K562 (cell line): ENCODE measurements at regions not wholly inside any gene's neighbourhood (a gene's known extent, or its start where the extent isn't known, plus 50 kb on each side); places are given as distances from the start of the nearest gene placed in this dataset.

Source experiments
- ATAC-seq: fragments of 200-7000 bp; cut with Tn5 transposase; 3 replicates; pipeline ENCODE4 v1.9.1; 2020; ENCODE audit warnings: moderate library complexity
- BruUV-seq: library from RNA; stranded (reverse); fragments of 400-500 nt; replicated peaks from 2 replicates; lab custom pipeline; 2021; lab: Mats Ljungman, UMichigan
- CTCF ChIA-PET: fragments of 300-600 bp; formaldehyde crosslinking; extraction: SDS; loops from one replicate; lab custom pipeline; 2021; ENCODE audit warnings: low intra/inter-chr PET ratio; lab: Yijun Ruan, JAX
- POLR2A ChIA-PET: fragments of 300-600, 350-650 bp; sonication (Branson Sonifier 250); formaldehyde crosslinking; extraction: SDS; loops from one replicate; lab custom pipeline; 2021; ENCODE audit warnings: antibody characterized with exemption, inconsistent platforms; lab: Yijun Ruan, JAX
- DNase-seq, 4 experiments: peaks; one replicate each; pipeline versions ENCODE4 v3.0.0 to v3.0.0-alpha.2; 2011 to 2018; ENCODE audit warnings: low spot score in 3 of 4, mixed read lengths in 3 of 4; ENCODE audit errors: extremely low read depth in 1 of 4
- FAIRE-seq: peaks from 2 replicates; lab custom pipeline; 2011; peaks lifted over from hg19 to GRCh38; lab: Jason Lieb, UNC
- H2AFZ ChIP-seq: 2 replicates; pipeline ENCODE4 v1.6.0; 2011; ENCODE audit warnings: low read depth, low read length, control low read depth, inconsistent platforms
- H3K27ac ChIP-seq: fragments of 200-600 bp; 3 replicates; pipeline ENCODE4 v1.8.0; 2011; ENCODE audit warnings: low read depth, mild to moderate bottlenecking, control low read depth, inconsistent platforms, low read length, moderate library complexity, mixed read lengths; ENCODE audit errors: extremely low read depth
- H3K27me3 ChIP-seq, 2 experiments: fragments of 300-600 bp in 1 of 2; 2 replicates in 1 of 2; 3 replicates in 1 of 2; pipeline versions ENCODE4 v1.6.0 to v1.8.0; 2011; ENCODE audit warnings: inconsistent platforms in 2 of 2, low read length in 2 of 2, mild to moderate bottlenecking in 1 of 2, mixed read lengths in 1 of 2, moderate library complexity in 1 of 2; ENCODE audit not compliant: control insufficient read depth in 2 of 2, insufficient read depth in 2 of 2
- H3K36me3 ChIP-seq: fragments of 300-600 bp; 3 replicates; pipeline ENCODE4 v1.8.0; 2011; ENCODE audit warnings: mild to moderate bottlenecking, low read length, inconsistent platforms; ENCODE audit not compliant: control insufficient read depth, insufficient read depth
- H3K4me1 ChIP-seq, 2 experiments: fragments of 200-600 bp in 1 of 2; replicated peaks in 1 of 2; 2 replicates in 1 of 2; 3 replicates in 1 of 2; pipeline versions ENCODE4 v1.5.1 to v1.8.0; 2011; ENCODE audit warnings: inconsistent platforms in 2 of 2, low read length in 2 of 2, mild to moderate bottlenecking in 1 of 2, mixed read lengths in 1 of 2, moderate library complexity in 1 of 2; ENCODE audit not compliant: control insufficient read depth in 2 of 2, insufficient read depth in 2 of 2
- H3K4me2 ChIP-seq: 2 replicates; pipeline ENCODE4 v1.6.1; 2011; ENCODE audit warnings: low read length, control low read depth, inconsistent platforms, mixed read lengths; ENCODE audit not compliant: insufficient read depth
- H3K4me3 ChIP-seq: fragments of 200-600 bp; sonication (generic), shearing (Covaris generic); 2 replicates; pipeline ENCODE4 v1.5.1; 2016; ENCODE audit warnings: control low read depth, inconsistent platforms
- H3K79me2 ChIP-seq: fragments of 200-600 bp; 3 replicates; pipeline ENCODE4 v1.8.0; 2011; ENCODE audit warnings: low read length, inconsistent platforms; ENCODE audit not compliant: control insufficient read depth, insufficient read depth
- H3K9ac ChIP-seq, 2 experiments: 2 replicates each; pipeline versions ENCODE4 v1.6.0 to v1.6.1; 2011; ENCODE audit warnings: low read depth in 2 of 2, low read length in 2 of 2, control low read depth in 1 of 2, inconsistent platforms in 1 of 2, mild to moderate bottlenecking in 1 of 2, mixed read lengths in 1 of 2; ENCODE audit not compliant: insufficient read depth in 1 of 2
- H3K9me1 ChIP-seq: one replicate; pipeline ENCODE4 v1.6.0; 2011; ENCODE audit warnings: inconsistent platforms, mild to moderate bottlenecking, low read length, moderate library complexity; ENCODE audit not compliant: control insufficient read depth, insufficient read depth
- H3K9me3 ChIP-seq: replicated peaks from 2 replicates; pipeline ENCODE4 v1.5.1; 2011; ENCODE audit warnings: low read depth, low read length, inconsistent platforms; ENCODE audit not compliant: control insufficient read depth, insufficient read depth
- H4K20me1 ChIP-seq: replicated peaks from 2 replicates; pipeline ENCODE4 v1.6.1; 2011; ENCODE audit warnings: low read length, inconsistent platforms, mixed read lengths; ENCODE audit not compliant: control insufficient read depth, insufficient read depth
- ESRRA ChIP-seq: fragments of 450-650 bp; IDR thresholded peaks from 2 replicates; pipeline ENCODE4 v1.6.1; 2014; ENCODE audit warnings: low read depth, mild to moderate bottlenecking, moderate library complexity, borderline replicate concordance
- WGBS: fragments of 100-300 bp; shearing (Covaris generic); methylation state at CpG from one replicate; pipeline ENCODE4 v1.1.6; 2016; ENCODE audit warnings: low coverage, mixed read lengths; ENCODE audit not compliant: insufficient coverage; ENCODE audit errors: missing lambda C conversion rate; 5-methylcytosine and 5-hydroxymethylcytosine counted together
- in situ Hi-C: fragments of 300-500 bp; cut with MboI; formaldehyde crosslinking; loops from 4 replicates; pipeline ENCODE4 v1.15.0; 2018; ENCODE audit warnings: inconsistent platforms, mixed read lengths
- intact Hi-C: fragments of 100-400 bp; cut with micrococcal nuclease; formaldehyde crosslinking; loops from 2 replicates; pipeline ENCODE4 v1.14.2; 2022
- TF ChIP-seq, protein P1 (sequence below): fragments of 450-650 bp; IDR thresholded peaks from 2 replicates; pipeline ENCODE4 v1.7.1; 2018; ENCODE audit warnings: mild to moderate bottlenecking, low read depth; ENCODE audit not compliant: partially characterized antibody

DNA sequence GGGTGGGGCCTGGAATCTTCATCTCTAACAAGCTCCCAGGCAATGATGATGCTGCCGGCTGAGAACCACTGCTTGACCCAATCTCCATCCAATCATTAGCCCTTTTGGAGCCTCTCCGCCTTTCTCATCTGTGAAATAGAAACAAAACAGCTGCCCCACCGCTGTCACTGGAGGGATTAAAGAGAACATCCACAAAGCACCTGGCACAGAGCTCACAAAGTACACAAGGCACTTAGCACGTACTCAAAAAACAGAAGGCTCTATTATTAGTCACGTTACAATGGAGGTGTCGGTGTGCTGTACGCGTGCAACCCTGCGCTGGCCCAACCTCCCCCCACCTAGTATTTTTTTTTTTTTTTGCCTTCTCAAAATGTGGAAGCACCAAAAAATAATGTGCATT, 213.5 kb upstream of the ARID1B start:
- TF ChIP-seq ESRRA: no peak
- TF ChIP-seq, protein P1, sequence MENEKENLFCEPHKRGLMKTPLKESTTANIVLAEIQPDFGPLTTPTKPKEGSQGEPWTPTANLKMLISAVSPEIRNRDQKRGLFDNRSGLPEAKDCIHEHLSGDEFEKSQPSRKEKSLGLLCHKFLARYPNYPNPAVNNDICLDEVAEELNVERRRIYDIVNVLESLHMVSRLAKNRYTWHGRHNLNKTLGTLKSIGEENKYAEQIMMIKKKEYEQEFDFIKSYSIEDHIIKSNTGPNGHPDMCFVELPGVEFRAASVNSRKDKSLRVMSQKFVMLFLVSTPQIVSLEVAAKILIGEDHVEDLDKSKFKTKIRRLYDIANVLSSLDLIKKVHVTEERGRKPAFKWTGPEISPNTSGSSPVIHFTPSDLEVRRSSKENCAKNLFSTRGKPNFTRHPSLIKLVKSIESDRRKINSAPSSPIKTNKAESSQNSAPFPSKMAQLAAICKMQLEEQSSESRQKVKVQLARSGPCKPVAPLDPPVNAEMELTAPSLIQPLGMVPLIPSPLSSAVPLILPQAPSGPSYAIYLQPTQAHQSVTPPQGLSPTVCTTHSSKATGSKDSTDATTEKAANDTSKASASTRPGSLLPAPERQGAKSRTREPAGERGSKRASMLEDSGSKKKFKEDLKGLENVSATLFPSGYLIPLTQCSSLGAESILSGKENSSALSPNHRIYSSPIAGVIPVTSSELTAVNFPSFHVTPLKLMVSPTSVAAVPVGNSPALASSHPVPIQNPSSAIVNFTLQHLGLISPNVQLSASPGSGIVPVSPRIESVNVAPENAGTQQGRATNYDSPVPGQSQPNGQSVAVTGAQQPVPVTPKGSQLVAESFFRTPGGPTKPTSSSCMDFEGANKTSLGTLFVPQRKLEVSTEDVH: no peak
- in situ Hi-C loops (loop anchor here (10.0 kb wide), 1 partner anchor 621 kb away; no protein-coding TSS in a partner anchor), intact Hi-C loops (loop anchor here (1.0 to 10.0 kb wide), 6 partner anchors 99 to 1236 kb away; partner anchors contain the start of gene ARID1B)
- ChIA-PET POLR2A (no interaction called here), CTCF (interaction anchor here (0.5 to 1.1 kb wide), 5 partner anchors 99 to 621 kb away, joined by 3 to 7 read pairs (median 4); no protein-coding TSS in a partner anchor)
- no peak overlapping the region for H3K9ac ChIP-seq
- H3K27ac ChIP-seq: no peak overlapping the region
- no peaks in the 10 kb centered on the region for H3K79me2 ChIP-seq
- BruUV-seq: no TSS peak
- no peaks in the 10 kb centered on the region for H3K36me3 ChIP-seq
- no peak overlapping the region for H2AFZ ChIP-seq
- ATAC-seq: no peak
- H4K20me1 ChIP-seq: no peaks in the 10 kb centered on the region
- no peak for FAIRE-seq
- 9% methylated on average over 9 of the region's 9 CpGs for WGBS
- no peaks in the 10 kb centered on the region for H3K9me1 ChIP-seq
- no peaks in the 10 kb centered on the region for H3K9me3 ChIP-seq
- peaks cover 0 to 6% of the 10 kb centered on the region in 2 experiments; a peak in 1 of 5 replicates for H3K4me1 ChIP-seq
- no peak for DNase-seq
- no peak overlapping the region for H3K4me2 ChIP-seq
- H3K27me3 ChIP-seq: peaks cover 6 to 30% of the 10 kb centered on the region in 2 experiments; a peak in 4 of 5 replicates
- H3K4me3 ChIP-seq: no peak overlapping the region
